GM23338 (cell line): ENCODE measurements at regions not wholly inside any gene's neighbourhood (a gene's known extent, or its start where the extent isn't known, plus 50 kb on each side); places are given as distances from the start of the nearest gene placed in this dataset.

Experiments used
- ATAC-seq: fragments of 200-7000 bp; cut with Tn5 transposase; 3 replicates; pipeline ENCODE4 v1.9.1; 2020
- DNase-seq: peaks from one replicate; pipeline ENCODE4 v3.0.0-alpha.2; 2015; ENCODE audit warnings: low spot score
- H2AFZ ChIP-seq: fragments of 200-600 bp; sonication (generic); 2 replicates; pipeline ENCODE4 v1.8.0; 2016; ENCODE audit warnings: antibody characterized with exemption, mild to moderate bottlenecking, moderate library complexity
- H3F3A ChIP-seq: fragments of 200-600 bp; sonication (generic); replicated peaks from 2 replicates; pipeline ENCODE4 v1.8.0; 2017; ENCODE audit warnings: antibody characterized with exemption, mixed run types, low read depth
- H3K27ac ChIP-seq: fragments of 200-600 bp; sonication (generic); 2 replicates; pipeline ENCODE4 v1.6.1; 2016; ENCODE audit warnings: low read depth
- H3K27me3 ChIP-seq: fragments of 200-600 bp; sonication (generic); 2 replicates; pipeline ENCODE4 v1.8.0; 2016; ENCODE audit warnings: mild to moderate bottlenecking, mixed run types, moderate library complexity; ENCODE audit not compliant: insufficient read depth
- H3K36me3 ChIP-seq: fragments of 200-600 bp; sonication (generic); 2 replicates; pipeline ENCODE4 v1.8.0; 2016; ENCODE audit warnings: mild to moderate bottlenecking; ENCODE audit not compliant: insufficient read depth
- H3K4me1 ChIP-seq: fragments of 200-600 bp; sonication (generic); 2 replicates; pipeline ENCODE4 v1.8.0; 2016; ENCODE audit warnings: mild to moderate bottlenecking, moderate library complexity; ENCODE audit not compliant: insufficient read depth
- H3K4me2 ChIP-seq: fragments of 200-600 bp; sonication (generic); 2 replicates; pipeline ENCODE4 v1.7.1; 2017; ENCODE audit warnings: mixed run types
- H3K4me3 ChIP-seq: fragments of 200-600 bp; sonication (generic); 2 replicates; pipeline ENCODE4 v1.6.1; 2016; ENCODE audit warnings: mixed run types
- H3K79me2 ChIP-seq: fragments of 200-600 bp; sonication (generic); replicated peaks from 2 replicates; pipeline ENCODE4 v1.8.0; 2017; ENCODE audit warnings: mild to moderate bottlenecking; ENCODE audit not compliant: insufficient read depth
- H3K9me2 ChIP-seq: fragments of 200-600 bp; sonication (generic); 2 replicates; pipeline ENCODE4 v1.8.0; 2017; ENCODE audit not compliant: insufficient read depth
- H4K20me1 ChIP-seq: fragments of 200-600 bp; sonication (generic); replicated peaks from 2 replicates; pipeline ENCODE4 v1.8.0; 2017; ENCODE audit warnings: mild to moderate bottlenecking; ENCODE audit not compliant: insufficient read depth
- H3K27ac Mint-ChIP-seq: 2 replicates; pipeline ENCODE4 v1.8.0; 2020; ENCODE audit warnings: inconsistent platforms, mild to moderate bottlenecking, moderate library complexity, mixed read lengths
- H3K27me3 Mint-ChIP-seq: 3 replicates; pipeline ENCODE4 v1.8.0; 2022; ENCODE audit warnings: low read depth, mild to moderate bottlenecking, moderate library complexity, mixed read lengths, inconsistent platforms; ENCODE audit not compliant: insufficient read depth, poor library complexity
- H3K36me3 Mint-ChIP-seq: 3 replicates; pipeline ENCODE4 v1.8.0; 2021; ENCODE audit warnings: low read depth, mild to moderate bottlenecking, inconsistent platforms, moderate library complexity, mixed read lengths
- H3K4me1 Mint-ChIP-seq: 3 replicates; pipeline ENCODE4 v1.8.0; 2020; ENCODE audit warnings: mild to moderate bottlenecking, inconsistent platforms, mixed read lengths
- H3K4me3 Mint-ChIP-seq: 3 replicates; pipeline ENCODE4 v1.8.0; 2021; ENCODE audit warnings: moderate library complexity, mild to moderate bottlenecking, inconsistent platforms, mixed read lengths
- H3K9me3 Mint-ChIP-seq: 3 replicates; pipeline ENCODE4 v1.8.0; 2020; ENCODE audit warnings: moderate library complexity, mild to moderate bottlenecking, inconsistent platforms, mixed read lengths
- CREB1 ChIP-seq: fragments of 250-450 bp; sonication (Bioruptor Pico); IDR thresholded peaks from 2 replicates; pipeline ENCODE4 v1.5.0; 2020; ENCODE audit warnings: low read depth, mild to moderate bottlenecking, moderate library complexity
- CTCF ChIP-seq, 2 experiments: fragments of 200-600 bp in 1 of 2; sonication (generic) in 1 of 2; conservative IDR thresholded peaks; 2 replicates each; pipeline versions ENCODE4 v1.5.1 to v1.6.1; 2016 to 2017; ENCODE audit warnings: antibody characterized with exemption in 2 of 2, low read depth in 2 of 2, mild to moderate bottlenecking in 2 of 2, moderate library complexity in 1 of 2
- ETS1 ChIP-seq: IDR thresholded peaks from 2 replicates; pipeline ENCODE4 v1.6.1; 2016; ENCODE audit warnings: antibody characterized with exemption
- EZH2 ChIP-seq: fragments of 200-600 bp; sonication (generic); IDR thresholded peaks from one replicate; pipeline ENCODE4 v1.8.0; 2017; ENCODE audit warnings: antibody characterized with exemption, mild to moderate bottlenecking, low read depth; ENCODE audit not compliant: unreplicated experiment
- EZH2phosphoT487 ChIP-seq: fragments of 200-600 bp; sonication (generic); IDR thresholded peaks from one replicate; pipeline ENCODE4 v1.8.1; 2018; ENCODE audit warnings: antibody characterized with exemption; ENCODE audit not compliant: unreplicated experiment
- JUNB ChIP-seq: IDR thresholded peaks from one replicate; pipeline ENCODE4 v1.6.1; 2016; ENCODE audit warnings: antibody characterized with exemption; ENCODE audit not compliant: unreplicated experiment
- NANOG ChIP-seq: IDR thresholded peaks from 2 replicates; pipeline ENCODE4 v1.6.1; 2016; ENCODE audit warnings: antibody characterized with exemption, borderline replicate concordance
- POLR2AphosphoS5 ChIP-seq: IDR thresholded peaks from 2 replicates; pipeline ENCODE4 v1.6.1; 2016; ENCODE audit warnings: antibody characterized with exemption, low read depth
- REST ChIP-seq: IDR thresholded peaks from one replicate; pipeline ENCODE4 v1.6.1; 2018; ENCODE audit warnings: antibody characterized with exemption; ENCODE audit not compliant: unreplicated experiment
- STAT1 ChIP-seq: IDR thresholded peaks from one replicate; pipeline ENCODE4 v1.6.1; 2016; ENCODE audit warnings: antibody characterized with exemption; ENCODE audit not compliant: unreplicated experiment
- ZNF114 ChIP-seq: fragments of 250-450 bp; sonication (Bioruptor Pico); IDR thresholded peaks from 2 replicates; pipeline ENCODE4 v1.5.0; 2020; ENCODE audit warnings: mild to moderate bottlenecking, moderate library complexity
- ZNF331 ChIP-seq: fragments of 250-450 bp; sonication (Bioruptor Pico); IDR thresholded peaks from 2 replicates; pipeline ENCODE4 v1.5.0; 2020; ENCODE audit warnings: low read depth, mild to moderate bottlenecking, moderate library complexity
- ZNF462 ChIP-seq: fragments of 250-450 bp; sonication (Bioruptor Pico); IDR thresholded peaks from 2 replicates; pipeline ENCODE4 v1.5.0; 2020; ENCODE audit warnings: mild to moderate bottlenecking, moderate library complexity

- H3F3A ChIP-seq: no peaks in the 10 kb centered on the region
- H3K27ac ChIP-seq: no peak overlapping the region
- Mint-ChIP-seq H3K27me3 (peaks cover 2% of the 10 kb centered on the region), H3K9me3 (no peaks in the 10 kb centered on the region), H3K36me3 (no peaks in the 10 kb centered on the region), H3K4me3 (no peak overlapping the region), H3K27ac (no peak overlapping the region), H3K4me1 (peaks cover 18% of the 10 kb centered on the region)
- H3K27me3 ChIP-seq: no peaks in the 10 kb centered on the region
- no peak overlapping the region for H2AFZ ChIP-seq
- H3K36me3 ChIP-seq: no peaks in the 10 kb centered on the region
- H3K4me3 ChIP-seq: no peak overlapping the region
- TF ChIP-seq STAT1: no peak
- no peak for TF ChIP-seq ETS1
- TF ChIP-seq NANOG: no peak
- TF ChIP-seq EZH2phosphoT487: no peak
- TF ChIP-seq ZNF331 (CRISPR knock-in tag): no peak
- TF ChIP-seq EZH2: no peak
- TF ChIP-seq ZNF462 (CRISPR knock-in tag): no peak
- no peak for TF ChIP-seq REST
- no peak for TF ChIP-seq CTCF (conservative IDR thresholded peaks at IDR 0.05; ENCODE audit: low read depth in 2 of 2)
- no peak for TF ChIP-seq POLR2AphosphoS5
- TF ChIP-seq ZNF114 (CRISPR knock-in tag): no peak
- TF ChIP-seq CREB1: no peak
- TF ChIP-seq JUNB: no peak
- no peak overlapping the region for H3K4me2 ChIP-seq
- no peaks in the 10 kb centered on the region; the same call in 1 of the 2 replicates for H3K9me2 ChIP-seq
- ATAC-seq (no peak), DNase-seq (no peak)
- H3K4me1 ChIP-seq: peaks cover 12% of the 10 kb centered on the region
- no peaks in the 10 kb centered on the region for H3K79me2 ChIP-seq
- no peaks in the 10 kb centered on the region for H4K20me1 ChIP-seq
Measured at GRCh38 chr13:44652962-44653660, 77.0 kb upstream of the TSC22D1 start.
